NCI-H2196 treated with DMSO at 0.1 percent for 48 hours (cell line): ENCODE measurements at regions not wholly inside any gene's neighbourhood (a gene's known extent, or its start where the extent isn't known, plus 50 kb on each side); places are given as distances from the start of the nearest gene placed in this dataset.

ENCODE experiments used
- DNase-seq: peaks from one replicate; lab custom pipeline; 2025; ENCODE audit not compliant: unreplicated experiment; lab: John Stamatoyannopoulos, UW

DNA sequence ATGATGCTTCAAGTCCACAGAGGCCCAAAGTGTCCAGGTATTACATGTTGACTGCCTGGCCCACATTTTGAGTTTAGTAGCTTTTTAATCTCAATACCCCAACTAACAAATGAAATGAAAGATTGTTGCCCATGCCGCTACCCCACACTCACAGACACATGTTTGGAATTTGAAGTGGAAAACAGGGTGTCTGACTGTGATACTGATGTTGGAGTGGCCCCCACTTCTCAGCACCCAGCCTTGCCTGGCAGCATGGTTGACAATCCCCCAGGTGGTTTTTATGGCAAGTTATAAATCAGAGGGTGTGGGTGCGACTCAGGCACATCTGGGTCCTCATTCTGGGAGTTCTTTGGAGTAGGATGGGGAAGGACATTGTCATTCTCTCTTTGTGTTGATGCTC lies 314.7 kb upstream of the ZNF32 start:
- no peak for DNase-seq

DNA sequence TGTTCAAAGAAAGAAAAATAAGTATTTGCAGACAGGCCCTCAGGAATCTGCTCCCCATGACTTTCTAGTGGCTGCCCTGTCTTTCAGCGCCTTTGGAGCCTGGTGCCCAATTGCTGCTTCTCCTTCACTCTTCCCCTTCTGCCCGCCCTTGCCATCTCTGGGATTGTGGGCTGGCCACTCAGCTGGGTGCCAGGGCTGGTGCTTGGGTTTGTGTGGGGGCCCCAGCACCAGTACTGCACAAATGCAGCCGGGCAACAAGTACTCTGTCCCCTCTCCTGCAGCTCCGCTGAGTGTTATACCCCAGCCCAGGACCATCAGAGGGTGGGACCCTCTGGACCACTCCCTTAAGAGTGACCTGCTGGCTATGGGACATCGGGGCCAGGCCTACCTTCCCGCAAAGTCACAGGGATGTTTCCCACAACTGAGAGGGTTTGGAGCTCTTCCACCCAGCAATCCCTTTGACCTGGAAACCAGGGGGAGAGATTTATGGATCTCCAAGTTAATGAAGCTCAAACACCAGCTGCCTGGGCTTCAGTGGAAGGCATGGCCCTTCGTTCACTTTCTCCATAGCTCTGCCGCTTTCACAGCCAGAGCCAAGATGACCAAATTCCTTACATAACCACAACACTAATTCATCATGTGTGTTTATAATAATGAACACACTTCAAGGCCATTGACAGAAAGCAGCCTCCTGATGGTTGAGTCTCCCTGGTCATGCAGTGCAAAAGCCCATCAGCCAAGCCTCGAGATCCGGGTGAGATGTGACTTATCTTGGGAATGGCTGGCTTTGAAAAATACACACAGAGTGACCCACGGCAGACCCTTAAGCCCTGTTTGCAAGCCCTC lies 313.9 kb upstream of the ZNF32 start:
- no peak for DNase-seq

DNA sequence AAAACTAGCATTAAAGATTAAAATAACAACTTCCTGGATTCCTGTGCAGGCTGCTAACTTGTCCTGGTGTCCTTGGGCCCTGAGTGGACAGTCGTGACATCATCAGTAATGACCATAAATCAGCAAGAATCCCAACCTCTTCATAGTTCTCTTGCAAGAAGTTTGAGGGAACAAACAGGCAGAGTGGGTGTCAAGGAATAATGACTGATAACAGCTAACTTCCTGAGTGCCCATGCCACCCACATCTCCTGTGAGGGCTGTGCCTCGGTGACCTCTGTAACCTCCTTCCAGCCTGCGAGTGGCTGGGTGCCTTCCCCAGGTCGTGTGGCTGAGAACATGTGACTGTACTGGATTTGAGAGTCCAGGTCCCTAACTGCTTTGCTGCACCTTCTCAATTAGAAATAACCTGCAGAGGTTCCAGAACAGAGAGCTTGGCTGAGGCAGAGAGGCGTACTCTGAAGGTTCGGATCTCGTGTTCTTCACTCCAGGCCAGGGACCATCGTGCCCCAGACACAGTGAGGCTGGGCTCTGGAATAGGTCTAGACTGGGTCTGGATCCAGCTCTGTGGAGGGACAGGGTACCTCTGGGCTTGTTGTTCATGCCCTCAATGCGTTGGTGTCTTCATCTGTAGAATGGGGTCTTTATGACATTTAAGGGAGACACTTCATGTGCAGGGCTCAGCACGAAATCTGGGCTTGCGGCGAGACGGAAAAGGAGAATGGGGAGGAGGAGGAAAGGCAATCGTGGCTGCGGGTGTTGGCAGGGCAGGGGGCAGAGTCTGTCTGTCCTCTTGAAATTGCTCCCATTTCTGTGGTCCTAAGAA lies 313.1 kb upstream of the ZNF32 start:
- no peak for DNase-seq

DNA sequence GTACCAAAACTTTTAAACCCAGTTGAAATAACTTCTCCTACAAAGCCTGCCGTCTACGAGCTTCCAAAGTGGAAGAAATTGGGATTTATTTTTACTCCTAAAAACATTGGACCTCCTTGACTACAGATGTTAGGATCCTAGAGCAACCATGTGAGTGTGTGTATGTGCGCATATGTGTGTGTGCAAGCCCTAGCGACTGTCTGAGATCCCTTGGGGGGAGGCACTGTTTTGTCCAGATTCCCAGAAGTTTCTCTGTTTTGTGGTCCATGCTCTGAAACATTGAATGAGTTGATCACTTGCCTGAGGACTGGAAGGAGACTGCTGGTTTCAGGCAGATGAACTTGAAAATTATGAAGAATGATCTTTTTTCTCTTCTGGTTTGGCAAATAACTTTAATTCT lies 312.3 kb upstream of the ZNF32 start:
- no peak for DNase-seq

DNA sequence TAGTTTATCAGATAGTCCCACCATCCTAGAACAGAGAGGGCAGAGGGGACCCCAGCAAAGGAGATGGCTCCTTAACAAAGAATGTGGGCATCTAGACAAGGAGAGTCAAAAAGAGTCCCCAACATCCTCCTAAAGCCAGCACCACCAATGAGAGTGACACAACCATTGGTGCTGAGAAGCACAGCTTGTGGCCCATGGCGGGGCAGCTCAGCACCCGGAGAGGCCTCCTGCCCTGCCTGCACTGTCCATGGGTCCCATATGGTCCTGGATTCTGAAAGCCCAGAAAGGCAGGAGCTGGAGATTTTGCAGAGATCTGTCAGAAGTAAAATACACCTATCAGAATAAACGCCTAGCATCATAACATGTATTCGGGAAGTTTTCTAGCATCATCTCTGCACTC lies 311.8 kb upstream of the ZNF32 start:
- DNase-seq: no peak

DNA sequence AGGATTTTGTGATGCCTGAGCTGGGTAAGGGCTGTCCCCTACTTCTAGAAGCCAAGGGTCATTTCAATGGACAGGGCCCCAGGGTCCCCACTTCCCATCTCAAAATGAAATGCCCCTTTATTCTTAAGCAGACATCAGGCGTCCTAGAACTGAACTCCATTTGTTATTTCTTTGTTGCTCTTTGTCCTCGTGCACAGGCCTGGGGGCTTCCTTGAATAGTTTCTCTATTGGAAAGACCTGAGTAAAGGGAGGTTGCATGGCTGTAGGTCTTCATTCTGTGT lies 311.4 kb upstream of the ZNF32 start:
- no peak for DNase-seq

DNA sequence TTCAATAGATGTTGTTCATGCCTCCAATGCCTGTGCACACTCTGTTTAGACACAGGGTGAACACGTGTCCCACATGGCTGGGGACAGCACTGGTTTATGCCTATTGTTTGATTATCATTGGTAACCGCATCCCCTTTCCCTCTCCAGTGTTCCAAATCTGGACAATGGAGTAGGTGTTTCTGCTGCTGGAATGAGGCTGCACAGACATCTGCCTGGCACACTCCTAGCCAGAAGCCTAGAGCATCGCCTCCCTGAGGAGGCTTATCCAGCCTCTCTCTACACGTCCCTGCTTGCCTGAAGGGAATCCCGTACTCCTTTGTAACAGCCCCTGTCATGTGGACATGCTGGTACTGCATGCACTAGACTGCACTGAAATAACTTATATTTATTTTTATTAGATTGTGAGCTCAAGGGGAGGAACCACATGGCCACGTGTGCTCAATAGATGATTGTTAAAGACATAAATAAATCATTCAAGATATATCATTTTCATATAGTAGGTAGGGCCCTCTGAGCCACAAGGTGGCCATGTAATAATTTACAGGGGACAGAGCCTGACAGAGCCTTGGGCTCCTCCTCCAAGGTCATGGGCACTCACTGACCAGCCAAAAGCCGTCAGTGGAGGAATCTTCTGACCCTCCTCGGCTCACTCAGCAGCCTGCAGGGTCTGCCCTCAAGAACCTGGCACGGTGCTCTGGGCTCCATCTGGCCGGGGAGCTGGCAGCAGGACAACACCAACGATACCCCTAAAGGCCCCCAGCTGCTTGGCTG lies 310.9 kb upstream of the ZNF32 start:
- DNase-seq: no peak

DNA sequence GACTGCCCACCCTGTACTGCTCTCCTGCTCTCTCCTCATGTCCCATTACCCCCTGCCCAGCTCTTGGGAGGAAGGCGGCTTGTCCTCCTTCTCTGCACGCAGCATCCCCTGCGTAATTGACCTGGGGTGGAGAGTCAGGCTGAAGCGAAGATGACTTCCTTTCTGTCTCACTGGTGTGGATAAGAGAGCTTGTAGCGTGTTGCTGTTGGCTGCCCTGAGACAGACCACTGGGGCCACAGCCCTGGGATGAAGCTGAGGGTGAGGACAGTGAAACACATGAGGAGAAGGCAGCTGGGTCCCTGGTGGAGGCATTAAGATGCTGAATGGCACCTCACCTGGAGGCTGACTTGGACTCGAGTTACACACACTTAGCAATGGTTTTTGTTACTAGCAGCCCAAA lies 310.3 kb upstream of the ZNF32 start:
- no peak for DNase-seq

DNA sequence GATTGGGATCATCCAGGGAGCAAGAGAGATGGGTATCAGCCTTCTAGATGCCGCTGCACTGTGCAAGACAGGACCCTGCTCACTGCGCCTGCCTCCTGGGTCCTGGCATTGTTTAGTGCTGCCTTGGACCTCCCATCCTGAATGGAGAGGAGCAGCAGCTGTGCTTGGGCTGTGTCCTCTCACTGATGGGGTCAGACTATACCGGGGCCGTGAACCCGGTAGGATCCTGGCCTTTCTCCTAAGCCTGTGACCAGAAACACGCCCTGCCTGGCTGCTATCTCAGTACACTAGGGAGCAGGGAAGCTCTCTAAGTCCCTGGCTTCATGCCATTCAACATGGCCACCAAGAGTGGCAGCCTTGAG lies 309.4 kb upstream of the ZNF32 start:
- DNase-seq: no peak

DNA sequence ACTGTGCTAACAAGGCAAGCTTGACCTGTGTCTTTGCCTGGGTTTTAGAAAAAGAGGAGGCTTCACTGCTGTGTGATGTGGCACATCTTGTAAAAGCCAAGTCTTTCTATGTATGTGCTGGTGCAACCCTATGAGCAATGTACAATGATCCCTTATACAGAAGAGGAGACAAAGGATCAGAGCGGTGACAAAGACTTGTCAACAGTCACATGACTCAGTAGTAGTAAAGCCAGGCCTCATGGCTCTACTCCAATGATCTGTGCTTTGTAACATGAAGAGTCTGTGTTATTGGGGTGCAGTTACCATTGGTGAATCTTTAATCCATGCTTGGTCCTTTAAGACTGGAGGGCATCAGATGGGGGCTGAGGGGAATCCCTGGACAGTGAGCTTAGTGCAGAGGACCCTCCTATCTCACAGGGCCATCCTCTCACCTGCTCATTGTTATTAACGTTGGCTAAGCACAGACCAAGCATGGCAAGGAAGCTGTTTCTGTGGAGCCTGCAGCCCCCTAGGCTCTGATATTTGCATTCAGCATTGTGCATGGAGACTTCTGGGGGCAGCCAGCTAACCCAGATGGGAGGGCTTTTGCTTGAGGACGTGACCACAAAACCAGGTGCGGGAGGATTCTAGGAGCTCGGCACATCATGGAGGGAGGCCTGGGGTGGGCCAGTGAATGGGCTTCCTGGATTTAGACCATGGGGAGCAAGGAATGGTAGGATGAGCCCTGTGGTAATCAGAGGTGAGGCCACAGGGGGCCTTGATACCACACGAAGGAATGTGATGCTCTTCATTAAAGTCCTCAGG lies 308.8 kb upstream of the ZNF32 start:
- DNase-seq: no peak

DNA sequence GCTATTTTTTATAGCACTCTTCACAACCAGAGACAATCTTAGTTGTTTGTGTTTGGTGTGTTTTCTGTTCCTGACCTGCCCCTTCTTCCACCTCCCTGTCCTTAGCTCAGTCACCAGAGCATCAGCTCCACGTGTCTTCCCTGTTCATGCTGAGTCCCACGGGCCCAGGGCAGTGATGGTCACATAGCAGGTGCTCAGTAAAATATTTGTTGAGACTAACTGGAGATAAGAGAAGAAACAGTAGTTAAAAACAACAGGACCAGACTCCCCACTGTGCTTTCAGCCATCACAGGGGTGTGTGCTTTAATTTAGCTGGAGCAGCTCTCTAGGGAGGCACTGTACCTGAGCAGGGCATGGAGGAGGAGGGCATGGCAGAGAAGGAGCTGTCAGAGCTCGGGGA lies 307.3 kb upstream of the ZNF32 start:
- no peak for DNase-seq

DNA sequence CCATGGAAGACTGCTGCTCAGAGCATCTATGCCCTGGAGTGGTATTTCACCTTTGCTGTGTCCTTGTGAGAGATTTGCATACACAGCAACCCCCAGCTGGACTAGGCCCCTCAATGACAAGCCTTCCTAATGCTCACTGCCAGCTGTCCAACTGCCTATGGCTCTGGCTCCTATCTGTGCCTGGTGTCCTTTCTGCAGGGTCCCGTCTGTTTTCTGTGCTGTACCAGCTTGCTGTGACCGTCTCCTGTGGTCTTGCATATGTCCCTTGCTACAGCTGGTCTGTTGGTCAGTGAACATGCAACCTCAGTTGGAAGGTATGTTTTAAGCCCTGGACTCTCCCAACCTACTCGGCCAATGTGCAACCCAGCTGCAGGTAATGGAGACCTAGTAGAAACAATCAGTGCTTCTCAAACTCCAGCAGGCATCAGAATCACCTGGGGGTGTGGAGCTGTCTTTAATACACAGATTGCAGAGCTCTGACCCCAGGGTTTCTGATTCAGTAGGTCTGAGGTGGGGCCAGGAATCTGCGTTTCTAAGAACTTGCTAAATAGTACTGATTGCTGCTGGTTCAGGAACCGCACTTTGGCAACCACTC lies 306.4 kb upstream of the ZNF32 start:
- DNase-seq: no peak

DNA sequence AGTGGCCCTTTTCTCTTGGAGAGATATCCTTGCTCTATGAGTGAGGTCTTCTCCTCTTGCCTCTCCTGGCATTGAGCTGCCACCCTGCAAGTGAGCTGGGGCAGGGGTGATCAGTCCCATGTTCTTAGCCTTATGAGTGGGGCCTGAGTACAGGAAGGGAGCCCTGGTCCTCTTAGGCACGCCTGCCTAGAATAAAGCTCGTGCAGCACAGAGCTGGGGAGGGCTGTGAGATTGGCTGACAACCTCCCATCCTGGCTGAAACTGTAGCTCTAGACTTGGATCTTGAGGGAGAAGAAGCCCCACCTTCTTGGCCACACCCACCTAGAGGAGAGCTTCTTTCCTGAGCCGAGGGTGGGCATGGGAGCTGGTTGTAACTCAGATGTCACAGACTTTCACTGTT lies 305.0 kb upstream of the ZNF32 start:
- DNase-seq: no peak

DNA sequence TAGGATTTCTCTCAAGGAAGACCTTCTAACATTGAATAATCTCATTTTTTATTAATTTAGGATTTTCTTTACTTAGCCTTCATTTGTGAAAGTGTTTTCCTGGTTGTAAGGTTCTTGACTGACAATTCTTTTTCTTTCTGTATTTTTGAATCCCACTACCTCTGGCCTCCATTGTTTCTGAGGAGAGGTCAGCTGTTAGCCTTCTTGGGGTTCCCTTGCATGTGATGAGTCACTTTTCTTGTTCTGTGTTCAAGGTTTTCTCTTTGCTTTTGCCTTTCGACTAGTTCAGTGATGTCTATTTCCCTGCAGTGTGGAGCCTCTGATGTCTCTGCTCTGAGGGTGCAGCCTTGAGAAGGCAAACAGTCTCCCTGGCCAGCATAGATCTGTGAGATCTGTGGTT lies 304.1 kb upstream of the ZNF32 start:
- no peak for DNase-seq

DNA sequence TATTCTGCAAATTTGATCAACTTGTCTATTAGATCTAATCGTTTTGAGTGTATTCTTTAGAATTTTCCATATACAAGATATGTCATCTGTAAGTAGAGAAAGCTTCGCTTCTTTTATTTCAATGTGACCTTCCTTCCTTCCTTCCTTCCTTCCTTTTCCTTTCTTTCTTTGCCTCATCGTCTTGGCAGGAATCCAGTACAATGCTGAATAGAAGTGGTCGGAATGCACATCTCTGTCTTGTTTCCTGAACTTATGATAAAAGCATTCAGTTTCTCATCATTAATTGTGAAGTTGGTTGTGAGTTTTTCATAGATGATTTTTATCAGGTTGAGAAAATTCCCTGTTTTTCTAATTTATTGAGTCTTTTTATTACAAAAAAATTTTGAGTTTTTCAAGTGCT lies 300.7 kb upstream of the ZNF32 start:
- DNase-seq: no peak

DNA sequence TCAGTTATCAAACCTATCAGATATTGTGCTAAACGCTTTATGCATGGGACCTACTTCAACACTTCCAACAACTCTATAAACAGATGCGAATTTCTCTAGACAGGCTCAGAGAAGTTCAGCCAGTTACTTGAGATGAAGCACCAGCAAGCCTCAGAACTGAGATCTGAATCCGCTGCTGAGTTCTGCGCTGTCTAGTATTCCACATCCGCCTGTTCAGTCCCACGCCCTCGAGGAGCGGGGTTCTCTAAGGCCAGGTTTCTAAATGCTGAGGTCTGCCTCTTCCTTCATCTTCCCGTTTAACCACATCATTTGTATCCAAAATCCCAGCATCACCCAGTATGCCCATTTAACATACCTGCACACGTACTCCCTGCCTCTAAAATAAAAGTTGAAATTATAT lies 297.8 kb upstream of the ZNF32 start:
- no peak for DNase-seq

DNA sequence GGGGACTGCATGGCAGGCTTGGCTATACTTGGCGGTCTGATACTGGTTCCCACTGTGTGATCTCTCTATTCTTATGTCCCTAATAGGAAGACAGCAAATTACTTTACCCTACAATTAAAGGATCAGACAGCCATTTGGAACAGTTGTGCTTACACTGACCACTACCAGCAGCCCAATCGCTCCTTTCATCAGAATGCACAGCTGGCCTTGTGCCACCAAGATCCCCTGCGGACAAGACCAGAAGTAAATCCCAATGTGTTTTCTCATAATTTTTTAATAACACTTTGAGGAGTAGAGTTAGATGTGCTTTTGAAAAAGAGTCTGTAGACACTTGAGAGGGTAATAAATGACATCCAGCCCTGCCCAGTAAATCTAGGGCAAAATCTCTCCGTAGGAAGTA lies 297.2 kb upstream of the ZNF32 start:
- no peak for DNase-seq

DNA sequence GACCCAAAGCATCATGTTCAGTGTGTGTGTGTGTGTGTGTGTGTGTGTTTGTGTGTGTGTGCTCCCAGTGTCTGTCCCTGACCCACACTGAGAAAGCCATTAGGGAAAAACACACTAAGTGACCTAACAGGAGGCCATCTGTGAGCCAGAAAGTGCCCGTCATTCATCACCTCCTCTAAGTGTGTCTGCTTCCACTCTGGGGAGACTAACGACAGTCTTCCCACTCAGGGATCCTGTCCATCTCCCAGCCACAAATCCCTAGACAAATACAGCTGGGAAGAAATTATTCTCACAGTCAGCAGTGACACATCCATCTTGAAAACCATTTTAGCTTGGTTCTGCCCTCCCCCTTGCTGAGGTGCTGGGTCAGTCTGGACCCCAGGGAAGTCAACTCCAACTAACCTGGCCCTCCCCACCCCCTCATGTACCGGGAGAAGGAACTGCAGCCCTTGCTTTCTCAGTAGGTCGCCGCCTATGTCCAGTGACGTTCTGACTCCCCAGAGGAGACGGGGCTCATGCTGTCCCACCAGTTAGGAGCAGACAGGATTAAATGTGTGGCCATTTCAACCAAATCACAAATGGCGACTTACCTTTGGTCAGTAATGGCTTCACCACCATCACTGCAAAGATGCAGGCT lies 296.5 kb upstream of the ZNF32 start:
- DNase-seq: no peak

DNA sequence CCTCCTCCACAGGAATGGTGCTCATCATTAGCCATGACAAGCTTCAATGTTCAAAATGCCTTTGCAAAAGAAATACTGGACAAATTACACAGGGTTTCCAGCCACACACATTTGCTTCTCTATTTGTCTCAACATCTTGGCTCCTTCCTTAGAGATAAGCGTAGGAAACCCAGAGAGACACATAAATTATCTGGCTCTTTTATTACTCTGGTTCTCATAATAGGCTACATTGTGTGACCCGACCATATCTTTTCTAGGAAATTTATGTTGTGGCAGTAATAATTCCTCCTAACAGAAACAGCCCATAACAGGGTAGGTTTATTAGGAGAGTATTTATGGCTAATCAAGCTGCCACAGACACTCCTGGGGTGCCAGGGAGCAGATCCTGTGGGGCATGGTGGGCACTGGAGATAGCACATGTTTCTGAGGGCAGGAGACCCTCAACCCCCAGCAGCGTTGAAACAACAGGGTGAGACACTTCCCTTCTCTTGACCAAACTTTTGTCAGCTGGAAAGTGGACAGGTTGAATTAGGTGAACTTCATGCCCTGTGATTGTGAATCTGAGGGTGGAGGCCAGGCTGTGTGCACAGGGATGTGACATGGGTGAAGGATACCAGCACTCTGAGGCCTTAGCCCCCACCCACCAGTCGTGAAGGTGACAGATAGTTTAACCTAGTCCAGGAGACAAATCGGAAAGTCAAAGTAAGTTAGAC lies 295.9 kb upstream of the ZNF32 start:
- no peak for DNase-seq
